ENCODE measurements at regions not wholly inside any gene's neighbourhood (a gene's known extent, or its start where the extent isn't known, plus 50 kb on each side); places are given as distances from the start of the nearest gene placed in this dataset.

GRCh38 chr10:52574697-52575096 lies 197.9 kb downstream of the MBL2 start:
- TF ChIP-seq MAFK (IDR thresholded peaks at IDR 0.05; ENCODE audit: low read depth, low read length) (no peak), POLR2A (IDR thresholded peaks at IDR 0.05; ENCODE audit: low read depth, low read length) (no peak), CTCF (conservative IDR thresholded peaks at IDR 0.05; ENCODE audit: low read depth, low read length) (no peak), RFX5 (IDR thresholded peaks at IDR 0.05; ENCODE audit: low read depth, low read length) (no peak), RAD21 (IDR thresholded peaks at IDR 0.05; ENCODE audit: low read length) (no peak), CEBPB (IDR thresholded peaks at IDR 0.05; ENCODE audit: low read depth, low read length) (no peak), MXI1 (IDR thresholded peaks at IDR 0.05; ENCODE audit: borderline replicate concordance, low read depth, low read length) (no peak), CHD1 (IDR thresholded peaks at IDR 0.05; ENCODE audit: low read depth, low read length) (no peak), NFE2L2 (IDR thresholded peaks at IDR 0.05; ENCODE audit: low read depth, low read length) (no peak), FOS (IDR thresholded peaks at IDR 0.05; ENCODE audit: low read depth, low read length) (no peak), USF2 (IDR thresholded peaks at IDR 0.05; ENCODE audit: low read depth, low read length) (no peak), SMC3 (IDR thresholded peaks at IDR 0.05; ENCODE audit: low read depth, low read length) (no peak), RCOR1 (IDR thresholded peaks at IDR 0.05; ENCODE audit: insufficient replicate concordance, low read length) (no peak), BHLHE40 (IDR thresholded peaks at IDR 0.05; ENCODE audit: low read depth, low read length) (no peak)

Data from IMR-90 (cell line).